Pancreas (tissue), 10 donors: ENCODE measurements at regions not wholly inside any gene's neighbourhood (a gene's known extent, or its start where the extent isn't known, plus 50 kb on each side); places are given as distances from the start of the nearest gene placed in this dataset.

Experiments
- ATAC-seq, 4 donors: fragments of 200-7000 bp; cut with Tn5 transposase; one replicate each; pipeline versions ENCODE4 v1.8.0 to v1.9.1; 2020; ENCODE audit warnings: mild to moderate bottlenecking in 4 of 4, moderate library complexity in 4 of 4
- DNase-seq, 6 donors: peaks; one replicate each; pipeline ENCODE4 v3.0.0-alpha.2; 2020
- FAIRE-seq: peaks from 2 replicates; lab custom pipeline; 2012; peaks lifted over from hg19 to GRCh38; lab: Jason Lieb, UNC
- H3K27ac ChIP-seq, 4 donors: fragments of 200-600 bp; sonication (generic); 1 replicate in 3 of 4; 2 replicates in 1 of 4; pipeline versions ENCODE4 v1.5.0 to v1.8.0; 2020
- H3K27me3 ChIP-seq, 4 donors: fragments of 200-600 bp; one replicate each; pipeline ENCODE4 v1.8.0; 2021
- H3K36me3 ChIP-seq, 3 donors: fragments of 200-600 bp; sonication (generic) in 1 of 3; one replicate each; pipeline versions ENCODE4 v1.5.0 to v1.8.0; 2020 to 2021
- H3K4me1 ChIP-seq, 3 donors: fragments of 200-600 bp; one replicate each; pipeline ENCODE4 v1.8.0; 2021
- H3K4me3 ChIP-seq, 4 donors: fragments of 200-600 bp; sonication (generic) in 2 of 4; one replicate each; pipeline versions ENCODE4 v1.5.0 to v1.8.0; 2020 to 2021
- H3K9me3 ChIP-seq, 4 donors: fragments of 200-600 bp; one replicate each; pipeline ENCODE4 v1.8.0; 2021
- CTCF ChIP-seq, 4 donors: fragments of 200-600 bp; sonication (generic) in 3 of 4; IDR thresholded peaks; one replicate each; pipeline versions ENCODE4 v1.5.0 to v1.8.0; 2021; ENCODE audit warnings: antibody characterized with exemption in 4 of 4
- WGBS, 2 donors: extraction: QIAGEN DNeasy Blood & Tissue Kit; methylation state at CpG; one replicate each; pipeline ENCODE4 v1.1.7; 2013; 5-methylcytosine and 5-hydroxymethylcytosine counted together
- intact Hi-C, 3 donors: fragments of 100-400 bp; cut with DNase I; formaldehyde crosslinking; loops; one replicate each; pipeline versions ENCODE4 v1.11.1 to v1.14.2; 2022
- donor health status: healthy with polysubstance abuse.
- donor health status: DM: no; HTN: no; CAD: no; lungs with moderate emphysema.
- donor health status: DM: no; HTN: no; CAD: no.
- donor health status: control.
- donor health status: control.
- donor health status: Bipolar disorder and iron deficiency.
- donor health status: DM: yes; HTN: yes; CAD: no.
- donor health status: DM: no; HTN: no; CAD: no.
- donor health status: DM: no; HTN: no; CAD: no.
- donor health status: DM: yes; HTN: yes; CAD: no.

- FAIRE-seq (no peak), ATAC-seq (no peak), DNase-seq (no peak)
- H3K27me3 ChIP-seq = no peaks in the 10 kb centered on the region
- no peak for TF ChIP-seq CTCF (IDR thresholded peaks at IDR 0.05)
- 56 to 66% methylated on average over 4 of the region's 4 CpGs for WGBS, 2 donors
- no peaks in the 10 kb centered on the region for H3K9me3 ChIP-seq
- H3K36me3 ChIP-seq = no peaks in the 10 kb centered on the region
- H3K27ac ChIP-seq = no peak overlapping the region
- intact Hi-C loops = no loop called here
- no peak overlapping the region for H3K4me3 ChIP-seq
- no peaks in the 10 kb centered on the region for H3K4me1 ChIP-seq
Measured at GRCh38 chrX:44621078-44621477, 78.4 kb upstream of the FUNDC1 start.

GRCh38 chrX:44619039-44619438 lies 76.4 kb upstream of the FUNDC1 start:
- Histone ChIP-seq H3K9me3 (no peaks in the 10 kb centered on the region), H3K27me3 (no peaks in the 10 kb centered on the region), H3K36me3 (no peaks in the 10 kb centered on the region), H3K27ac (no peak overlapping the region), H3K4me1 (no peaks in the 10 kb centered on the region), H3K4me3 (no peak overlapping the region)
- intact Hi-C loops = no loop called here
- no peak for TF ChIP-seq CTCF (IDR thresholded peaks at IDR 0.05)
- FAIRE-seq = no peak
- WGBS, 2 donors = 83 to 92% methylated on average over 4 of the region's 4 CpGs
- DNase-seq = no peak
- ATAC-seq = no peak

- FAIRE-seq (no peak), ATAC-seq (no peak), DNase-seq (no peak)
- WGBS, 2 donors = 59 to 86% methylated on average over 2 of the region's 2 CpGs
- H3K27me3 ChIP-seq = no peaks in the 10 kb centered on the region
- H3K9me3 ChIP-seq = no peaks in the 10 kb centered on the region
- no peaks in the 10 kb centered on the region for H3K36me3 ChIP-seq
- no peak overlapping the region for H3K27ac ChIP-seq
- no peak for TF ChIP-seq CTCF (IDR thresholded peaks at IDR 0.05)
- H3K4me3 ChIP-seq = no peak overlapping the region
- no peaks in the 10 kb centered on the region for H3K4me1 ChIP-seq
- intact Hi-C loops = no loop called here
Measured at GRCh38 chrX:44596277-44596676, 53.6 kb upstream of the FUNDC1 start.
